Tibial nerve (tissue), 4 donors: ENCODE measurements at regions not wholly inside any gene's neighbourhood (a gene's known extent, or its start where the extent isn't known, plus 50 kb on each side); places are given as distances from the start of the nearest gene placed in this dataset.

Source experiments
- DNase-seq, 2 donors: peaks; one replicate each; pipeline ENCODE4 v3.0.0-alpha.2; 2019; ENCODE audit warnings: low spot score in 2 of 2
- H3K27ac ChIP-seq, 4 donors: fragments of 200-600 bp; sonication (generic) in 3 of 4; one replicate each; pipeline ENCODE4 v1.5.1; 2017 to 2019; ENCODE audit warnings: mild to moderate bottlenecking in 1 of 4
- H3K27me3 ChIP-seq, 2 donors: fragments of 200-600 bp; sonication (generic) in 1 of 2; one replicate each; pipeline versions ENCODE4 v1.5.1 to v1.6.0; 2017 to 2019
- H3K36me3 ChIP-seq, 3 donors: fragments of 200-600 bp; sonication (generic); one replicate each; pipeline ENCODE4 v1.5.1; 2018 to 2019
- H3K4me1 ChIP-seq, 4 donors: fragments of 200-600 bp; sonication (generic) in 3 of 4; one replicate each; pipeline ENCODE4 v1.5.1; 2017 to 2019
- H3K4me3 ChIP-seq, 4 donors: fragments of 200-600 bp; sonication (generic) in 3 of 4; one replicate each; pipeline ENCODE4 v1.5.1; 2017 to 2019; ENCODE audit warnings: mild to moderate bottlenecking in 1 of 4, moderate library complexity in 1 of 4
- H3K9me3 ChIP-seq, 4 donors: fragments of 200-600 bp; sonication (generic) in 3 of 4; one replicate each; pipeline ENCODE4 v1.5.1; 2017 to 2019
- EP300 ChIP-seq, 2 donors: sonication (generic); formaldehyde crosslinking; IDR thresholded peaks; one replicate each; pipeline ENCODE4 v1.6.1; 2017; ENCODE audit warnings: antibody characterized with exemption in 2 of 2, mild to moderate bottlenecking in 1 of 2
- POLR2A ChIP-seq, 2 donors: fragments of 450-650 bp; IDR thresholded peaks; one replicate each; pipeline ENCODE4 v1.6.1; 2017; ENCODE audit warnings: antibody characterized with exemption in 2 of 2, mild to moderate bottlenecking in 2 of 2, moderate library complexity in 2 of 2
- WGBS, 2 donors: methylation state at CpG; one replicate each; pipeline ENCODE4 v1.1.5; 2018; 5-methylcytosine and 5-hydroxymethylcytosine counted together
- TF ChIP-seq, protein P1 (sequence below), 5 experiments: fragments of 200-600 bp in 3 of 5; fragments of 450-650 bp in 2 of 5; sonication (generic) in 3 of 5; IDR thresholded peaks; one replicate each; pipeline ENCODE4 v1.5.1; 2016 to 2019; ENCODE audit warnings: antibody characterized with exemption in 5 of 5, mild to moderate bottlenecking in 3 of 5, moderate library complexity in 2 of 5

DNA sequence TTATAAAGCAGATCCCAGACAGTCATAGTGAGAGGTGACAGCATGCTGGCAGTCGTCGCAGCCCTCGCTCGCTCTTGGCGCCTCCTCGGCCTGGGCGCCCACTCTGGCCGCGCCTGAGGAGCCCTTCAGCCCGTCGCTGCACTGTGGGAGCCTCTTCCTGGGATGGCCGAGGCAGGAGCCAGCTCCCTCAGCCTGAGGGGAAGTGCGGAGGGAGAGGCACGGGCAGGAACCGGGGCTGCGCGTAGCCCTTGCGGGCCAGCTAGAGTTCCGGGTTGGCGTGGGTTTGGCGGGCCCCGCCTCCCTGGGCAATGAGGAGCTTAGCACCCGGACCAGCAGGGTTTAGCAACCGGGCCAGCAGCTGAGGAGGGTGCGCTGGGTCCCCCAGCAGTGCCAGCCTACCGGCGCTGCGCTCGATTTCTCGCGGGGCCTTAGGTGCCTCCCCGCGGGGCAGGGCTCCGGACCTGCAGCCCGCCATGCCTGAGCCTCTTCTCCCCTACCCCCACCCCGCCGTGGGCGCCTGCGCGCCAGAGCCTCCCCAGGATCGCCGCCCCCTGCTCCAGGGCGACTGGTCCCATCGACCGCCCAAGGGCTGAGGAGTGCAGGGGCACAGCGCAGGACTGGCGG lies 451.2 kb upstream of the DCN start:
- peaks cover 0 to 8% (median 0%) of the 10 kb centered on the region in 4 donors for H3K9me3 ChIP-seq
- no peak overlapping the region for H3K27ac ChIP-seq
- H3K4me3 ChIP-seq: no peak overlapping the region
- no peaks in the 10 kb centered on the region for H3K27me3 ChIP-seq
- no peaks in the 10 kb centered on the region for H3K4me1 ChIP-seq
- 95 to 98% methylated on average over 35 to 47 of the region's 47 CpGs for WGBS, 2 donors
- H3K36me3 ChIP-seq: no peaks in the 10 kb centered on the region
- TF ChIP-seq POLR2A (IDR thresholded peaks at IDR 0.05) (no peak), EP300 (IDR thresholded peaks at IDR 0.05) (no peak)
- DNase-seq: no peak

DNA sequence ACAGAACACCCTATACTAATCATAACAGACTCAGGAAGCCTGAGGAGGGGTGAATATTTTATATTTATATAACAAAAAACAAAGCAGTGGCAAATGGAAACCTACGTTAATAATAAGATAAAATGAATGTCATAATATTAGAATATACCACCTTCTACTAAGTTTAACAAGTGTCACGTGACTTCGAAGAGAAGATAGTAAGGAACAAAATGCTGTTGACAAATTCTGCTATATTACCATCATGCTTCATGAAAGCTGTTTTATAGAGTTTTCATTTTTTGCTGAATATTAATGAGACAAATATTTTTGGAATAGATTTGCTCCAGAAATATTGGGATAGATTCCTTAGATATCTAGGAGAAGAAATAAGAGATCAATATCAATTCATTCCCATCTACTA lies 450.6 kb upstream of the DCN start:
- DNase-seq: no peak
- H3K27me3 ChIP-seq: no peaks in the 10 kb centered on the region
- H3K36me3 ChIP-seq: no peaks in the 10 kb centered on the region
- H3K4me3 ChIP-seq: no peak overlapping the region
- no peak overlapping the region for H3K27ac ChIP-seq
- no peaks in the 10 kb centered on the region for H3K4me1 ChIP-seq
- 88 to 91% methylated on average over 3 of the region's 3 CpGs for WGBS, 2 donors
- H3K9me3 ChIP-seq: peaks cover 0 to 8% (median 0%) of the 10 kb centered on the region in 4 donors
- TF ChIP-seq, protein P1, sequence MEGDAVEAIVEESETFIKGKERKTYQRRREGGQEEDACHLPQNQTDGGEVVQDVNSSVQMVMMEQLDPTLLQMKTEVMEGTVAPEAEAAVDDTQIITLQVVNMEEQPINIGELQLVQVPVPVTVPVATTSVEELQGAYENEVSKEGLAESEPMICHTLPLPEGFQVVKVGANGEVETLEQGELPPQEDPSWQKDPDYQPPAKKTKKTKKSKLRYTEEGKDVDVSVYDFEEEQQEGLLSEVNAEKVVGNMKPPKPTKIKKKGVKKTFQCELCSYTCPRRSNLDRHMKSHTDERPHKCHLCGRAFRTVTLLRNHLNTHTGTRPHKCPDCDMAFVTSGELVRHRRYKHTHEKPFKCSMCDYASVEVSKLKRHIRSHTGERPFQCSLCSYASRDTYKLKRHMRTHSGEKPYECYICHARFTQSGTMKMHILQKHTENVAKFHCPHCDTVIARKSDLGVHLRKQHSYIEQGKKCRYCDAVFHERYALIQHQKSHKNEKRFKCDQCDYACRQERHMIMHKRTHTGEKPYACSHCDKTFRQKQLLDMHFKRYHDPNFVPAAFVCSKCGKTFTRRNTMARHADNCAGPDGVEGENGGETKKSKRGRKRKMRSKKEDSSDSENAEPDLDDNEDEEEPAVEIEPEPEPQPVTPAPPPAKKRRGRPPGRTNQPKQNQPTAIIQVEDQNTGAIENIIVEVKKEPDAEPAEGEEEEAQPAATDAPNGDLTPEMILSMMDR (IDR thresholded peaks at IDR 0.05): no peak
- TF ChIP-seq POLR2A (IDR thresholded peaks at IDR 0.05): no peak
- no peak for TF ChIP-seq EP300 (IDR thresholded peaks at IDR 0.05)

DNA sequence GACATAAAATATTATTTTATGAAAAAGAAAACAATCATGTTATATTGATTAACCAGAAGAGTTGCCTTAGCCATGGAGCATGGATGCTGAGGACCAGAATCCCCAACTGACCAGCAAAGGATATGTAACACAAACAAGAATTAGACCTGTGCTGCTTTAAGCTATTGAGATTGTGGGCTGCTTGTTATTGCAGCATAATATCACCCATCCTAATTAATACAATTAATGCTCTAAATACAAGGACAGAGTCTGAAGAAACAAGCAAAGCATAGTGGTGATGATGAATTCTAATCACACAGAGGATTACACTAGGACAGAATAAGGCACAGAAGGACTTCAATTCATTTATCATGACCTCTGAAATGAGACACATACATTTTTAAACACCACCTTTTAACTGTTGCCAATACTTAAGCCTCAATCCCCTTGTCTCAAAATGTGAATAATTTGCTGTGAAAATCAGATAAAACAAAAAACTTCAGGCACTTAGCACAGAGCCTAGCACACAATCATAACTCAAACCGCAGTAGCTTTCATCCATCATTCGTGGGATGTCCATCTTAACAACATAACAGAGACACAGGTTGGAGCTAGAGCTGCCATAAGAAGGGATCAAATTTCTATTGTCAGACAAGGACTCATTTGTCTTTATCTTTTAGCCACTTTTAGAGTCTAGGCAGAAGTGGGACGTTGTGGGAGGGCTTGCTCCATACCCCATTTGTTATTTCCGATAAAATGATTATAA lies 449.6 kb upstream of the DCN start:
- no peak for TF ChIP-seq POLR2A (IDR thresholded peaks at IDR 0.05)
- TF ChIP-seq, protein P1 (IDR thresholded peaks at IDR 0.05): no peak
- no peak for TF ChIP-seq EP300 (IDR thresholded peaks at IDR 0.05)
- H3K4me3 ChIP-seq: no peak overlapping the region
- H3K27ac ChIP-seq: no peak overlapping the region
- H3K4me1 ChIP-seq: no peaks in the 10 kb centered on the region
- peaks cover 0 to 8% (median 0%) of the 10 kb centered on the region in 4 donors for H3K9me3 ChIP-seq
- no peaks in the 10 kb centered on the region for H3K27me3 ChIP-seq
- no peak for DNase-seq
- 86 to 90% methylated on average over 4 of the region's 4 CpGs for WGBS, 2 donors
- no peaks in the 10 kb centered on the region for H3K36me3 ChIP-seq

DNA sequence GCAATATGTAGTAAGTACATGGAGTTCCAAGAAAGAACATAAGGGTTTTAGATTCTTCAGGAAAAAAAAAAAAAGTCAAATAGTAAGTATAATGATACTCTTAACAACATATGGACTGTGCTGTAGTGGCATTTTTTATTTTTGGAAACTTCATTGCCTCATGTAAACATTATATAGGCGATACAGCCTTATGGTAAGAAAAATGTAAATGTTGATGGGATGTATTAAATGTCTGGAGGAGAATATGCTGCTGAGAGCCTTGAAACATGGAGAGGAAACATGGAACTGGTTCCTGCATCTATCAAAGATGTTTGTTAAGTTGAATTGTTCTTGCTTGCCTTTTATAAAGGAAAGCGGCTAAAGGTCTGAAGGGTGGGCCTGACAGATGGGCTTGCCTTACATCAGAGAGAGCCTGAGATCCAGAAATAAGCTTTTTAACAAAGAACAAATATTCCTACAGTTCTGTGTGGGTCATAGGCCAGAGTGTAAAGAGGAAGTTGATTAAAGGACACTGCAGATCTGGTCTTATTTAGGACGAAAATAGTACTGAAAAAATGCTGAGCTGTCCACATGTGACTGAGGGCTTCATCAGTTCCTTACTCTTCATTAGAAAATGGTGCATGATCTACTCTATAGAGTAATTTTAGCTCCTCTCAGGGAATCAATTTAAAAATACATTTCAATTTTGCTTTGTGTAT lies 448.1 kb upstream of the DCN start:
- H3K27me3 ChIP-seq: no peaks in the 10 kb centered on the region
- peak in 1 of 2 donors; percentile 17 for DNase-seq
- H3K27ac ChIP-seq: no peak overlapping the region
- no peaks in the 10 kb centered on the region for H3K4me1 ChIP-seq
- no peak overlapping the region for H3K4me3 ChIP-seq
- no peaks in the 10 kb centered on the region for H3K36me3 ChIP-seq
- TF ChIP-seq, protein P1 (IDR thresholded peaks at IDR 0.05): no peak
- TF ChIP-seq POLR2A (IDR thresholded peaks at IDR 0.05) (no peak), EP300 (IDR thresholded peaks at IDR 0.05) (peak in 1 of 2 donors; percentile 61)
- WGBS, 2 donors: 58 to 63% methylated on average over 3 of the region's 3 CpGs
- peaks cover 0 to 11% (median 0%) of the 10 kb centered on the region in 4 donors for H3K9me3 ChIP-seq

DNA sequence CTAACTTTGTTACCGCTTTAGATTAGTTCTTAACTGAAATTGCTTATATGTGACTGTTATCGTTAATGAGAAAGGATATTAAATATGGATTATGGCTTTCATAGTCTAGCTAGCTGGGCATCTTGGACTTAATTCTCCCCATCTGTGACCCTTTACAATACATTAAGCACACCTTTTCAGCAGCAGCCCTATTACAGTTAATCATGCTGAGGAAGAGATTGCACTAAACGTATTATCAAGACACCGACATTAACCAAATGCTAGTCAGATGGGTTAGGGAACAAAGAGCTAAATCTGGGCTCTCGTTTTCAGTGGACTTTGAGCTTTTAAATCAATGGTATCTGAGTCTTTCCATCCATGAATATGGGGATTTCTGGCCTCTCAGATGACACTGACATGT lies 447.5 kb upstream of the DCN start:
- Histone ChIP-seq H3K9me3 (peaks cover 0 to 12% (median 0%) of the 10 kb centered on the region in 4 donors), H3K4me3 (no peak overlapping the region), H3K27me3 (no peaks in the 10 kb centered on the region), H3K36me3 (no peaks in the 10 kb centered on the region), H3K4me1 (no peaks in the 10 kb centered on the region), H3K27ac (no peak overlapping the region)
- TF ChIP-seq EP300 (IDR thresholded peaks at IDR 0.05) (no peak), POLR2A (IDR thresholded peaks at IDR 0.05) (no peak)
- TF ChIP-seq, protein P1 (IDR thresholded peaks at IDR 0.05): no peak
- WGBS, 2 donors: 90 to 94% methylated on average over 5 of the region's 5 CpGs
- no peak for DNase-seq
